GM23248 (cell line): ENCODE measurements at regions not wholly inside any gene's neighbourhood (a gene's known extent, or its start where the extent isn't known, plus 50 kb on each side); places are given as distances from the start of the nearest gene placed in this dataset.

Source experiments
- EZH2 ChIP-seq: fragments of 200-600 bp; sonication (generic); IDR thresholded peaks from 2 replicates; pipeline ENCODE4 v1.6.1; 2018; ENCODE audit warnings: antibody characterized with exemption, mild to moderate bottlenecking; ENCODE audit not compliant: insufficient read depth, poor library complexity, severe bottlenecking
- EZH2phosphoT487 ChIP-seq: fragments of 200-600 bp; sonication (generic); IDR thresholded peaks from 2 replicates; pipeline ENCODE4 v1.6.1; 2018; ENCODE audit warnings: antibody characterized with exemption, moderate library complexity, mild to moderate bottlenecking, low read depth; ENCODE audit not compliant: insufficient read depth

DNA sequence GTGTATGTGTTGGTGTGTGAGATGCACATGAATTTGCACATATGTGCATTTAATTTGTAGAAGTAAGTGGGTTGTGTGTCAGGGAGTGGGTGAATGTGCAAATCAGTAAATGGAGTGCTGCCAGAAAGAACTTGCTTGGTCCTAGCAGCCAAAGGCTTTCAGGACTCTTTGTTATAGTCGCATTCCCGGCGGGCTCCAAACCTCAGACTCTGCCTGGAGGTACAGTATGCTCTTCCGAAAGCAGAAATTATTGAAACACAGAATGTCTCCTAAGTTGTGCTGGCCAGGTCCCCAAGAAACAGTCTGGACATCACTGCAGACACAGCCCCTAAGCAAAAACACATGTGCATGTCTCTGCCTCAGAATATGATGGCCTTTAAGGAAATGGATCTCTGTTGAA lies 232.4 kb downstream of the INSIG2 start:
- TF ChIP-seq EZH2 (no peak), EZH2phosphoT487 (no peak)
